ENCODE measurements at regions not wholly inside any gene's neighbourhood (a gene's known extent, or its start where the extent isn't known, plus 50 kb on each side); places are given as distances from the start of the nearest gene placed in this dataset.

- no peak for DNase-seq
Measured at GRCh38 chr17:77399319-77399957, 258.7 kb downstream of the SEC14L1 start.

GRCh38 chr17:77400445-77400870 is 259.7 kb downstream of the SEC14L1 start:
- DNase-seq: no peak

GRCh38 chr17:77402159-77402731 is 261.5 kb downstream of the SEC14L1 start:
- DNase-seq: no peak

DNA sequence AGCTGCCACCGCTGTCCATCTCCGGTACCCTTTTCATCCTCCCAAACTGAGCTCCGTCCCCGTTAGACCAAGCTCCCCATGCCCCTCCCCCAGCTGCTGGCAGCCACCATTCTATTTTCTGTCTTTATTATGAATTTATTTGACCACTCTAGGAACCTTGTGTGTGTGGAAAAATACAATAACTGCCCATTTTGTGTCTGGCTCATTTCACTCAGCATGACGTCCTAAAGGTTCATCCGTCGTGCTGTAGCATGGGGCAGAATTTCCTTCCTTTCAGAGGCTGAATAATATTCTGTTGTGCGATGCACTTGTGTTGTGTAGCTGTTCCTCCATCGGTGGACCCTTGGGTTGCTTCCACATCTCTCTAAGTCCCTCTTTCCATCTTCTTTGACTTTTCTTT is 263.1 kb downstream of the SEC14L1 start:
- DNase-seq: no peak

GRCh38 chr17:77404812-77405581 is 264.2 kb downstream of the SEC14L1 start:
- DNase-seq: no peak

- no peak for DNase-seq
Measured at GRCh38 chr17:77405867-77406732, 265.3 kb downstream of the SEC14L1 start.

- DNase-seq: no peak
Measured at GRCh38 chr17:77407321-77408277, 266.8 kb downstream of the SEC14L1 start.

GRCh38 chr17:77408284-77408683 is 267.5 kb downstream of the SEC14L1 start:
- no peak for DNase-seq

DNA sequence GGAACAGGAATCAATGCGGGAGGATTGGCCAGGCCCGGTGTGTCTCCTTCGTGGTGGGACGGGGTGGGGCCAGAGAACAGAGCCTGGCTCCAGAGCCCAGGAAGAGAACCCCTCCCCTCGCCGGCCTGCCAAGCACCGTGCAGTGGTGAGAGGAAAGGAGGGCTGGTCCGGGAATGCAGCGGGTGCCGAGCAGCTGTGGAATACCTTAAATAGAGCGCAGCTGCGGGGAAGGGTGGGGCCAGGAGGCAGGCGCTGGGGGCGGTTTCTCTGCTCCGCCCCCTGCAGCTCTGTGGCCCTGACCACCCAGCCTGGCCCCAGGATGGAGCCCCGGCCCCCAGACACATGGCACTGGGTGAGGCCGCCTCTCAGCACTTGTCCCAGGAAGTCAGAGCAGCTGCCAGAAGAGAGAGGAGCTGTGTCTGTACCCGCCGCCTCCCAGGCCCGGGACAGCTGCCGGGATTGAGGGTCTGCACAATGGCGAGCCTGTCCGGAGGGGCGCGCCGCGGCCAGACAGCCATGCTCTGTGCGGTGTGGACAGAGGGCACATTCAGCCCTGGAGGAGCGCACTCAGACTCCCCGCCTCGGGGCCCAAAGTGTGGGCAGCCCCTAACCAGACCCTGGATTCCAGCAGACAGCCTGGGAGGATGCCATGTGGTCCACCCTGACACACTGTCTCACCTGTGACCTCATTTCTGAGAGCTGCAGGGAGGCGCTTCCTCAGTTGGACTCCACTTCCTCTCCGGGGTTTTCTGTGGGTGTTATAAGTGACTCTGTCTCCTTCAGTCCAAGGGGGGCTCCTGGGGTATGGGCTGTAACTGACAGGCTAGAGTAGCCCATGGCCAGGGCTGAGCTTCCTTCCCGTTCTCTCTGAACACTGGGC is 268.8 kb downstream of the SEC14L1 start:
- DNase-seq: peak; percentile 93

DNA sequence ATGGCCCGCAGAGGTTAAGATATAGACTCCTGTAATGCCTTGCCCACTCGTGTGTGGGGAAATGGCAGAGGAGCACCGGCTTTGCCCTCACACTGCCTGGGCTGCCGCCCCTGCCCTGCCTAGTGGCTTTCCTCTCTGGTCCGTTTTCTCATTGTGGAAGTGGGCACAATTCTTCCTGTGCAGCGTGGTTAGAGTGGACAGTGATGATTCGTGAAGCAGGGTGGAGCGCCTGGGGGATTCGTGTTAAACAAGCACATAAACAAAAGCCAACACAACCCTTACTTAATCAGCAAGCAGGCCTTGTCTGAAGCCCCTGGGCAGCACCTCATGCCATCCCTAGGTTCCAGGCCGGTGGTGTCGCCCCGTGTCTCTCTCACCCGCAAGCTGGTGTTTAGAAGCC is 269.7 kb downstream of the SEC14L1 start:
- DNase-seq: no peak

DNA sequence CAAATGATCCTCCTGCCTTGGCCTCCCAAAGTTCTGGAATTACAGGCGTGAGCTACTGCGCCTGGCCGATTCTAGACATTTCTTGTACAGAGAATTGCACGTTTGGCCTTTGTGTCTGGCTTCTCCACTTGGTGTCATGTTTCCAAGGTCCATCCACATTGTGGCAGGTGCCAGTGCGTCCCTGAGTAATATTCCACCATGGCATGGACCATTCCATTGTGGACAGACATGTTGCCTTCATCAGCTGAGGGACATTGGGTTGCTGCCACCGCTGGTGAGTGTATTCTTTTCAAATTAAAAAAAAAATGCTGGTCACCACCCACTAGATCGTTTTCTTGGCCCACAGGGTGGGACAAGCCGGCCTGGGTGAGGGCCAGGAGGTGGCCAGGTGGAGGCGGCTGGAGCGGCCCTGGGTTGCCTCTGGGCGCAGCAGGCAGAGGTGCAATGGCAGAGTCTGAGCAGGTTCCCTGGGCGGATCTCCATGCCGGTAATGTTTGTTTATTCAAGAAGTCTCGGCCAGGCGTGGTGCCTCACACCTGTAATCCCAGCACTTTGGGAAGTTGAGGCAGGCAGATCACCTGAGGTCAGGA is 274.1 kb downstream of the SEC14L1 start:
- no peak for DNase-seq

DNA sequence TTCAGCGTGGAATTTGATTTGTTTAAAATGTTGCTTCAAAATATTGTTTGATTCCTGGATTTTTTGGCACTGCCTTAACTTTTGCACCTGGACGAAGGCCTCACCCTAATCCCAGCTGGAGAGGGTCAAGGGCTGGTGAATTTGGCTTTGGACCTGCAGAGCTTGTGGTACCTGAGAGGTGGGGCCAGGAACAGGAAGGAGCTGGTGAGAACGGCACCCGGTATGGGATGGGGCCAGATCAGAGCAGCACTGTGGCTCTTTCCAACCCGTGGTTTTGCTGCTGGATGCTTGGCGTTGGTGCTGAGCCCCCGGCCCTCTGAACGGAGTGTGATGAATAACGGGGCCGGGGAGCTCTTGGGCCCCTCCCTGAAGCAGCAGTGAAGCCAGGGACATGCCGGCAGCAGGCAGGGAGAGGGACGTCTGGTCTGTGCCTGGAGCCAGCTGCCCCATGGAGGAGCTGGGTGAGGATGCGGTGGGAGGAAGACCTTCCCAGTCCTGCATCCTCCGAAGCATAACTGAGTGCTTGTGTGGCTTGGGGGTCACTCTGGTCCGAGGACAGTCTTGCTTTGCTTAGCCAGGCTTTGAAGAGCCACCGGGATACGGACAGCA is 275.4 kb downstream of the SEC14L1 start:
- DNase-seq: no peak

DNA sequence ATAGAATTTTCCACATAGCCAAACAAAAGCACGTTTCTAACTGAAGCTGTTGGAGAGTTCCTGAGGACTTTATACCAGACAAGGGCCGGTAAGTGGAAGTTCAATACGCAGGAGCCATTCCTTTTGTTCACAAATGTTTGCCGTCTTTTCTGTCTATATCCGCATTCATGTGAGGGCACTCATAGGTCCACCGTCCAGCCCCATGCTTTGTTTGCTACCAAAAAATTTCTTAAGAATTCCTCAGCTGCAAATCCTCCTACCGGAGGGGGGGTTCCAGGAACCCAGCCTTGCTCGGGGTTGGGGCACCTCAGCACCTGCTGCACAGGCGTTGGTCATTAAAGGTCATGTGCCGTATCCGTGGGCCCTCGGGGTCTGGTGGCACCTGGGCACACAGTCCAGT is 276.8 kb downstream of the SEC14L1 start:
- no peak for DNase-seq

DNA sequence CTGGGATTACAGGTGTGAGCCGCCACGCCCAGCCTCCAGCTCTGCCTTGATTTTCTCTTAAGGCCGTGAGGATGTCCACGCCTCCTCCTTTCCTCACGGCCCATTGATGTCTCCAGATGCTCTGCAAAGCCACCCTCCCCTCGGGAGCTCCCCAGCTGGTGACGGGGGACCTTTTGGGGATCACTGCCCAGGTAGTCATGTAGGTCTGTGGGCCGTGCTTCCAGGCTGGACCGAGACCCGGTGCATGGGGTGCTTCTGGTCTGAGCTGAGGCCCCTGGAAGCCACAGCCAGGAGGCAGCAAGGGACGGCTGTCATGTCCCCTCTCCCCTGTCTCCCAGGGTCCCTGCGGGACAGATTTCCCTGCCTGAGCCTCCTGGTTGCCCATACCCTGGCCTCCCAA is 277.8 kb downstream of the SEC14L1 start:
- no peak for DNase-seq

- DNase-seq: no peak
Measured at GRCh38 chr17:77419095-77419494, 278.3 kb downstream of the SEC14L1 start.

DNA sequence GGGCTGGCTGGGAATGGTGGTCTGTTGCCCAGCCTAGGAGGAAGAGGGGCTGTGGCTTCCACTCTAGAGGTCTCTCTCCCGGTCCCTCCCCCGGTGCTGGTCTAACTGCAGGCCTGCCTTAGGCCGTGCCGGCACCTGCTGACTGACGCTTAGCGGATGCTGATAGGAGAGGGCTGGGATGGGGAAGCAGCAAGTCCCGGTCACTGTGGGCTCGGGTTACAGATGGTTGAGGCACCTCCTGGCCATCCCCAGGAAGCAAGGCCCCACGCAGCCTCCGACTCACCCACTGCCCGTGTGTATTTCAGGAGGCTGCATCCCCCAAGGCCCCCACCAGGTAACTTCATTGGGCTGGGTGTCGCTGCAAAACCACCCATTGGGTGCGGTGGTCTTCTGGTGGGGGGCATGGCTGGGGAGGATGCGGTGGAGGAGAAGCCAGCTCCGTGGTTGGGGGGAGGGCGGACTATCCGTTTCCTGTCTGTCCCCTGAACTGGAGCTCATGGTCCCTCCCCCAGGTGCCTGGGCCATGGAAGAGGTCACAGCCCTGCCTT is 278.9 kb downstream of the SEC14L1 start:
- no peak for DNase-seq

- DNase-seq: no peak
Measured at GRCh38 chr17:77420095-77420803, 279.5 kb downstream of the SEC14L1 start.

GRCh38 chr17:77420804-77421629 is 280.2 kb downstream of the SEC14L1 start:
- peak; percentile 88 for DNase-seq
